ENCODE measurements at regions not wholly inside any gene's neighbourhood (a gene's known extent, or its start where the extent isn't known, plus 50 kb on each side); places are given as distances from the start of the nearest gene placed in this dataset.

GRCh38 chr4:180615746-180616145, 1627.5 kb upstream of the TENM3 start (continued):
- no peak for TF ChIP-seq KAT2A (conservative IDR thresholded peaks at IDR 0.05; ENCODE audit: control insufficient read depth, low read depth, low read length)
- TF ChIP-seq IRF4 (IDR thresholded peaks at IDR 0.05; ENCODE audit: low read depth, low read length), result no peak
- TF ChIP-seq KLF5 (IDR thresholded peaks at IDR 0.05; ENCODE audit: partially characterized antibody), result no peak
- TF ChIP-seq MEF2B (IDR thresholded peaks at IDR 0.05; ENCODE audit: partially characterized antibody, poor library complexity, severe bottlenecking), result no peak
- no peak for TF ChIP-seq ZBTB33 (IDR thresholded peaks at IDR 0.05)
- no peak; a peak in 1 of 6 replicates for TF ChIP-seq CTCF (IDR thresholded peaks at IDR 0.05 in 2 of 3, conservative IDR thresholded peaks at IDR 0.05 in 1 of 3; ENCODE audit: control insufficient read depth in 2 of 3, extremely low read depth in 1 of 3, insufficient read depth in 1 of 3, low read depth in 3 of 3, low read length in 3 of 3)
- no peak for TF ChIP-seq CBFB (IDR thresholded peaks at IDR 0.05; ENCODE audit: low read depth)
- TF ChIP-seq ZNF24 (IDR thresholded peaks at IDR 0.05), result no peak
- no peak for TF ChIP-seq ETV6 (conservative IDR thresholded peaks at IDR 0.05 in 1 of 2, IDR thresholded peaks at IDR 0.05 in 1 of 2; ENCODE audit: borderline replicate concordance in 1 of 2, low read depth in 1 of 2)
- TF ChIP-seq BHLHE40 (IDR thresholded peaks at IDR 0.05; ENCODE audit: borderline replicate concordance in 1 of 2, low read depth in 2 of 2, low read length in 1 of 2), result no peak

Measured in GM12878 (cell line).